ENCODE measurements at regions not wholly inside any gene's neighbourhood (a gene's known extent, or its start where the extent isn't known, plus 50 kb on each side); places are given as distances from the start of the nearest gene placed in this dataset.

GRCh38 chr9:119003201-119003611, 366.0 kb downstream of the BRINP1 start:
- no peaks in the 10 kb centered on the region for H3K27me3 ChIP-seq (ENCODE audit: insufficient read depth, low read length)

More at GRCh38 chr9:119003201-119003611, 366.0 kb downstream of the BRINP1 start:
- no peaks in the 10 kb centered on the region for H3K23me2 ChIP-seq (ENCODE audit: insufficient read length, low read depth, low read length, poor library complexity, severe bottlenecking)
- H2AFZ ChIP-seq (ENCODE audit: low read length): no peak overlapping the region
- Mint-ChIP-seq H3K36me3 (ENCODE audit: insufficient read depth in 1 of 3, low read depth in 3 of 3) (no peaks in the 10 kb centered on the region), H3K4me3 (no peak overlapping the region), H3K27me3 (ENCODE audit: low read depth) (no peaks in the 10 kb centered on the region), H3K27ac (no peak overlapping the region), H3K9me3 (no peaks in the 10 kb centered on the region), H3K4me1 (peaks cover 5 to 9% of the 10 kb centered on the region in 2 experiments)
- H4K91ac ChIP-seq (ENCODE audit: insufficient read length, low read depth, low read length): no peak overlapping the region
- no peak overlapping the region for H4K5ac ChIP-seq (ENCODE audit: insufficient read length, low read depth, low read length)
- no peak overlapping the region for H3K56ac ChIP-seq (ENCODE audit: insufficient read length, low read depth, low read length)
- H2BK15ac ChIP-seq (ENCODE audit: low read depth, low read length): no peak overlapping the region
- H2BK12ac ChIP-seq (ENCODE audit: insufficient read length, low read depth, low read length): no peak overlapping the region
- no peak overlapping the region for H2BK120ac ChIP-seq (ENCODE audit: low read depth, low read length, poor library complexity, severe bottlenecking)
- no peak overlapping the region for H3K9ac ChIP-seq (ENCODE audit: extremely low read depth, insufficient read length, low read length)
- H4K20me1 ChIP-seq (ENCODE audit: control insufficient read depth, insufficient read depth, insufficient read length): no peaks in the 10 kb centered on the region
- TF ChIP-seq CTCF (conservative IDR thresholded peaks at IDR 0.05): no peak
- H3K4ac ChIP-seq (ENCODE audit: low read depth, low read length): no peak overlapping the region
- DNase-seq: no peak
- no peak overlapping the region for H3K18ac ChIP-seq (ENCODE audit: insufficient read length, low read depth, low read length)
- H3K4me1 ChIP-seq (ENCODE audit: insufficient read depth, low read length): no peaks in the 10 kb centered on the region
- H3K23ac ChIP-seq (ENCODE audit: insufficient read length, low read depth, low read length): no peak overlapping the region
- no peaks in the 10 kb centered on the region for H3K79me1 ChIP-seq (ENCODE audit: insufficient read depth, low read depth, low read length, poor library complexity, severe bottlenecking)
- no peak overlapping the region for H4K8ac ChIP-seq (replicated peaks; ENCODE audit: insufficient read length, low read depth, low read length)
- no peak overlapping the region for H3K4me2 ChIP-seq (ENCODE audit: insufficient read depth, insufficient read length, low read length)
- no peak overlapping the region for H2AK5ac ChIP-seq (ENCODE audit: insufficient read length, low read length)
- no peak overlapping the region for H3K14ac ChIP-seq (ENCODE audit: insufficient read depth, low read length)
- H2BK20ac ChIP-seq (ENCODE audit: low read depth, low read length, poor library complexity, severe bottlenecking): no peak overlapping the region
- H3K79me2 ChIP-seq (ENCODE audit: insufficient read depth, low read length): no peaks in the 10 kb centered on the region
- H3T11ph ChIP-seq (ENCODE audit: low read length): no peak overlapping the region
- H3K9me3 ChIP-seq (ENCODE audit: control insufficient read depth, low read depth, low read length): no peaks in the 10 kb centered on the region
- H2BK5ac ChIP-seq (ENCODE audit: insufficient read length, low read length): no peak overlapping the region
- no peak overlapping the region for H3K27ac ChIP-seq (ENCODE audit: insufficient read length, low read depth, low read length)

Data from H9 (cell line).